Epithelial cell of prostate (primary cell): ENCODE measurements at regions not wholly inside any gene's neighbourhood (a gene's known extent, or its start where the extent isn't known, plus 50 kb on each side); places are given as distances from the start of the nearest gene placed in this dataset.
A peak's percentile ranks its signal among the peaks of the same experiment; 100 is the strongest.

ENCODE experiments used
- DNase-seq: peaks from one replicate; pipeline ENCODE4 v3.0.0-alpha.2; 2011; ENCODE audit warnings: low read depth, low spot score
- H3K27ac ChIP-seq: fragments of 450-650 bp; 2 replicates; pipeline ENCODE4 v1.5.1; 2017; ENCODE audit warnings: mild to moderate bottlenecking

GRCh38 chr5:159732220-159732619, 184.1 kb upstream of the ADRA1B start:
- DNase-seq, result no peak

GRCh38 chr5:159734366-159734765, 181.9 kb upstream of the ADRA1B start:
- H3K27ac ChIP-seq, result no peak overlapping the region
- DNase-seq, result no peak

More at GRCh38 chr5:159732220-159732619, 184.1 kb upstream of the ADRA1B start:
- no peak overlapping the region for H3K27ac ChIP-seq

- no peak for DNase-seq
- H3K27ac ChIP-seq, result no peak overlapping the region
Observed at GRCh38 chr5:159735036-159735435, 181.2 kb upstream of the ADRA1B start.

GRCh38 chr5:159735749-159736660, 180.3 kb upstream of the ADRA1B start:
- DNase-seq, result peak; percentile 60
- H3K27ac ChIP-seq, result no peak overlapping the region

DNA sequence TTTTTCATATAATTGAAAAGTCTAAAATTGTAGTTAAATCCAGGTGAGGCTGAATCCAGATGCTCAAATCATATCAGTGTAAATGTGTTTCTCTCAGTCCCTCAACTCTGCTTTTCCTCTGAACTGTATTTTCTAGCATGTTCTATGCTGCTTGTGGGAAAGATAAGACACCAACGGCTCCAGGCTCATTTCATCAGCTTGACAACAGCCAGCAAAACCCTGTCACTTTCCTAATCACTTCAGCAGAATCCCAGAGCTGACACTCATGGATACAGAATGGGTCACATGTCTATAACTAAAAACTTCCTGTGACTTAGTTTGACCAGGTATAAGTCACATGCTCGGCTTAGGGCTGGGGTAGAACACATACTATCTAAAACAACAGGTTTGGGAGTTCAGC, 179.4 kb upstream of the ADRA1B start:
- H3K27ac ChIP-seq, result no peak overlapping the region
- no peak for DNase-seq

- DNase-seq, result no peak
- no peak overlapping the region for H3K27ac ChIP-seq
Observed at GRCh38 chr5:159737263-159737662, 179.0 kb upstream of the ADRA1B start.

- H3K27ac ChIP-seq, result no peak overlapping the region
- DNase-seq, result no peak
Observed at GRCh38 chr5:159741829-159742322, 174.4 kb upstream of the ADRA1B start.

GRCh38 chr5:159743234-159743633, 173.0 kb upstream of the ADRA1B start:
- no peak overlapping the region for H3K27ac ChIP-seq
- no peak for DNase-seq

GRCh38 chr5:159746707-159747106, 169.6 kb upstream of the ADRA1B start:
- no peak overlapping the region for H3K27ac ChIP-seq
- no peak for DNase-seq

DNA sequence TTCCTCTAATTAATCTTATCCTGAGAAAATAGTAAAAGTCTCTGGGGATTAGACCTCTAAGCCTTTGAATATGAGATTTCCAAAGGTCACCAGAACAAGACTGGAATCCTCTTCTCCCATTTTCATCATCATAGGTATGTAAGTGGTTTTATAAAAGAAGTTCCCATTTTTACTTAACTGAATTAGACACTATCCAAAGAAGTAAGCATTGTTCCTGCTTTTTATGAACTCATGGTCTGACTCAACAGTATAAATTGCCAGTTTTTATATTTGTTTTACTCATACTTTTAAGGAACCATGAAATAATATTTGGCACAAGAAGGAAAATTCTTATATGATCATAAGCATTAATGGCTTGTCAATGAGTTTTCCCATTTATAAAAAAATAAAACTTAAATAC, 167.1 kb upstream of the ADRA1B start:
- no peak overlapping the region for H3K27ac ChIP-seq
- DNase-seq, result no peak

- no peak overlapping the region for H3K27ac ChIP-seq
- no peak for DNase-seq
Observed at GRCh38 chr5:159750226-159750625, 166.1 kb upstream of the ADRA1B start.

- DNase-seq, result no peak
- H3K27ac ChIP-seq, result no peak overlapping the region
Observed at GRCh38 chr5:159751459-159751858, 164.8 kb upstream of the ADRA1B start.

DNA sequence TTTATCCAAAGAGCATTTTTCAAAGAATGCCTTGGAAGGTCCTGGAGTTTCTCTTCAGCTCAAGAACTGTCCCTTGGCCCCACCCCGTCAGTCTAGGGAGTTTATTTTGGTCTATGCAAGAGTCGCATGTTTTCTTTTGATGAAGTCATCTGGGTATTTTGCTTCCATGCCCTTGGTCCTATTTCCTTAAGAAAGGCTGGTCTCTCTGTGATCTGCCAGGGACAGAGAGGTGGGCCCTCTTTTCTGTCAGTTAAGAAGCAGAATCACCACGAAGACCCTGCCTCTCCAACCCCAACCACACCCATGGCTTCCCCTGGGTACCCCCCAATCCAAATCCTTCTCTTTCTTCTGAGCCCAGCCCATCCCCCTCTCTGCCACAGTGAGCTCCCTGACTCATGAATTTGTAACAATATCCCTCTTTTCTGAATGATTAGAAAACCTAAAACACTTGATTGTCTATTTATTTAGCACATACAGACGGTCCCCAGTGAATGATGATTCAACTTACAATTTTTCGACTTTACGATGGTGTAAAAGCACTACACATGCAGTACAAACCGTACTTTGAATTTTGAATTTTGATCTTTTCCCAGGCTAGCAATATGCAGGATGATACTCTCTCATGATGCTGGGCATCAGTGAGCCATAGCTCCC, 163.5 kb upstream of the ADRA1B start:
- no peak for DNase-seq
- no peak overlapping the region for H3K27ac ChIP-seq

- H3K27ac ChIP-seq, result no peak overlapping the region
- no peak for DNase-seq
Observed at GRCh38 chr5:159758189-159758588, 158.1 kb upstream of the ADRA1B start.

DNA sequence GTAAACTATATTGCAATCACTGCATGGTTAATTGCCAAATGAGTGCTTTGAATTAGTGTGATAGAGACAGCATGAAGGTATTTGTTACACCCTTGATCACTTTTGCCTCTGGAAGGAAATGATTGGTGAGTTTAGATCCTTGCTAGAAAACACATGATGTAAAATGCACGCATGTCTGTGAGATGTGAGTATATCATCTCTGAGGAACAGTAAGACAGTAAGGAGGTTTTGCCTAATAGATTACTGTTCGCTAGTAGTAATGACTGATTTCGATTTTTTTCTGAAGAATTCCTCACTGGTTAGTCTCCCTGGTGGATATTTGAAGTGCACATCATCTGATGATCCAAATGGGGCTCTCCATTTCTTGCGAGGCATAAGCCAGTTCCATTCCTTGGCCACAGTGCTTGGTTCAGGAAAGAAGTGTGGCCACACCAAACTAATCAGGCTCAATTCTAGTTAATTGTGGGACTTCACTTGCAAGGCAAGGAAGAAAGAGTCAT, 156.4 kb upstream of the ADRA1B start:
- H3K27ac ChIP-seq, result no peak overlapping the region
- DNase-seq, result no peak

DNA sequence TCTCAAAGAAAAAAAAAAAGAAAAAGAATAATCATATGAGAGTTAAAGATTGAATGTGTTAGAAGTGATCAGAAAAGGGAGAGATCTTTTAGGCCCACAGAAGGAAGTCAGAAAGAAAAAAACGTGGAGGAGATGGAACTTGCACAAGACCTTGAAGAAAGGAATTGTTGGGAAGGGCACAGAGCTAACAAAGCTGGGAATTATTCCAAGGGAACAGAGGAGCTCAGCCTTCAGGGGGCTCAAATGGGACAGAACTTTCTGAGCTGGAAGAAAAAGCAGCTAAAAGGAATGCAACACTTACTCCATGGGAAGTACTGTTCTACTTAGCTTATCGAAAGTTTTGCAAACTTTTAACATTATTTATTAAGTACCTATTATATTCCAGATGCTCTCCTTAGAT, 153.4 kb upstream of the ADRA1B start:
- H3K27ac ChIP-seq, result no peak overlapping the region
- DNase-seq, result no peak

DNA sequence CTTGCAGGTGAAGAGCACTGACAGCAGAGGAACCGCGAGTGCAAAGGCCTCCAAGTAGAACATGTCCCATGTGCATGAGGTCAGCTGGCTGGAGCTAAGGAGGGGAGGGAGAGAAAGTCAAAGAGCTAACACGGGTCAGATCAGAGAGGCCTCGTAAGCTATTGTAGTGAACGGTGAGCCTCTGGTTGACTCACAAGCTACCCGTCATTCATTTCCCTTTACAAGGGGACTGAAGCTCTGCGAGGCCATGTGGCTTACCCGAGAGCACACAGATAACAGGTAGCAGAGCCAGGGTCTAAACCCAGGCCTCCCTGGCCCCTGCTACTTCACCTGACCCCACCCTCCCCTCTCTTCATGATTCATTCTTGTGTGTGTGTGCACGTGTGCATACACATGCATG, 152.7 kb upstream of the ADRA1B start:
- no peak for DNase-seq
- no peak overlapping the region for H3K27ac ChIP-seq

DNA sequence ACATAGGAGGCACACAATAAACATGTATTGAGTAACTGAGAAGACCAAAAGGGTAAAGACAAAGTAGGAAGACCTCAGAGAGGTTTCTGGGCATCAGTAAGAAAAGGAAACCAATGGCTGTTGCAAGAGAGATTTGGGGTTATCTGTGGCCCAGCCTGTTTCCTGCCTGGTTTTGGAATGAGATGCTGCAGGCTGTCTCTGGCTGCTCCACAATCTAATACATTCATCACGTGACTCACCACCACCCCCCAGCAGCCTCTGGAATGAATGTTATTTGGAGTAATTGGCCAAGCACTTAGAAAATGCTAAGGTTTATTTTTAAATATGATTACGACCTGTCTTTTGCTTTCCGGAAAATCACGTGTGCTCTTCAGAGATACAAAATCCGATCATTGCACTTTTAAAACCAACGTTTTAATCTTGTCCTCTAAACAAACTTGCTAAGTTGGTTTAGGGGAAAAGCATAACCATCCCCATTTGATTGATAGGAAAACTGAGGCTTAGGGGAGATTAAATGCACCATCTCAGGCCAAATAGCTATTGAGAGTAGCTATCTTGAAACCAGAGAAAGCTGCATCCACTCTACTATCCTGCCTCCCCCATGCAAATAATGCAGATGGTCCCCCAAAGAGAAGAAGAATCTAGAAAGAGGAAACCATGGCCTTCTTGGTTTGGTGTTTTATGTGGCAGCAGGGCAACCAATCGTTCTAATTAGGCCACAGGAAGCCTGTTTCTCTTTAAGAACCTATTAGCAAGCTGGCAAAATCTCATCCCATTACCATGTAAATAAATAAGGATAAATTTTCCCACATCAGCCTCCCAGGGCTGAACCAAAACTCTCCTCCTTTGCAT, 151.8 kb upstream of the ADRA1B start:
- no peak for DNase-seq
- H3K27ac ChIP-seq, result no peak overlapping the region

DNA sequence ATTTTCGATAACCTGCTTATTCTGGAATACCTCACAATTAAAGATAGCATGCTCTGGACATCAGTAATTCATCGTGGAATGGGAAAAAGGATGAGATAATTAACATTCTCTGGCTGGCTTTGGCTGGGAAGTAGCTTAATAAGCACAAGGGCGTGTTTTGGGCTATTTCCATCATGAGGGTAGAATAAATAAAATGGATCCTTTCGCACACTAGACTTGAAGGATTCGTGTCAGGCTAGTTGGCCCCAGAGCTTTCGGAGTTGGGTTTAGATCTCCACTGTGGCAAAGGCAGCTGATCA, 151.2 kb upstream of the ADRA1B start:
- H3K27ac ChIP-seq, result no peak overlapping the region
- DNase-seq, result no peak

DNA sequence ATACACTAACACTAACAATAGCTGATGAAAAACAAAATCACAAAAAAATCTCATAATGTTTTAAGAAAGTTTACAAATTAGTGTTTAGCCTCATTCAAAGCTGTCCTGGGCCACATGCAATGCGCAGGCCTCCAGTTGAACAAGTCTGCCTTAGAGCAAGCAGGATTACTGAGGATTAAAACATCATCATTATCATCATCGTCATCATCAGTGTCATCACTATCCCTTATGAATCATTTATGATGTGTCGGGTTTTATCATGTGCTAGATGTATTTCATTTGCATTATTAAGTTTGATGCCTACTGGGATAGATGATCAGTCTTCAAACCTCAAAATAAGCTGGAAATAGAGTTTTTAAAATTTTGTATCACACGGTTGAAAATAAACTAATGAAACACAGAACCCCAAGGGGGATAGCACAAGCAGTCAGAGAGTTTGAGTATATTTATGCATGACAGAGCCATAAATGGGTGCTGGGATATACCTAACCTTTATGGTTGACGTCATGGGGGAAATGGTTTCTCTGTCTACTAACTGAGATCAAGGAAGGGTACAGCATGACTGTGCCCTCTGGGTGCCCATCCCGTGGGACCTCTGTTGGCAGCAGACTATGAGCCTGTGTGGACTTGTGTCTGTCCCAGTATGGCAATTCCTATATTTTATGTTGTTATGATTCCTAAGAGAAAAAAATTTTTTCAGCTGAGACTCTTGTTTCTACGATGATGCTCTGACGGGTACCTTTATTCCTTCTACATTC, 150.3 kb upstream of the ADRA1B start:
- H3K27ac ChIP-seq, result no peak overlapping the region
- DNase-seq, result no peak
